SU-DHL-6 (cell line): ENCODE measurements at regions not wholly inside any gene's neighbourhood (a gene's known extent, or its start where the extent isn't known, plus 50 kb on each side); places are given as distances from the start of the nearest gene placed in this dataset.

Experiments
- H2AFZ ChIP-seq: fragments of 200-600 bp; sonication (generic); 2 replicates; pipeline ENCODE4 v1.6.1; 2014; ENCODE audit warnings: low read depth, mild to moderate bottlenecking, moderate library complexity, mixed read lengths, antibody characterized with exemption, low read length; ENCODE audit not compliant: severe bottlenecking
- H3F3A ChIP-seq: fragments of 200-600 bp; shearing (Covaris generic); 2 replicates; pipeline ENCODE4 v1.6.0; 2016; ENCODE audit warnings: antibody characterized with exemption, mild to moderate bottlenecking; ENCODE audit not compliant: insufficient read depth
- H3K27ac ChIP-seq: fragments of 200-600 bp; sonication (generic); 2 replicates; pipeline ENCODE4 v1.5.1; 2016; ENCODE audit warnings: low read depth, mild to moderate bottlenecking, low read length, moderate library complexity, mixed read lengths
- H3K27me3 ChIP-seq: fragments of 200-600 bp; sonication (generic), shearing (Covaris generic); 2 replicates; pipeline ENCODE4 v1.6.0; 2014; ENCODE audit warnings: mild to moderate bottlenecking, low read length
- H3K36me3 ChIP-seq: fragments of 200-600 bp; sonication (generic); 2 replicates; pipeline ENCODE4 v1.6.1; 2014; ENCODE audit warnings: mild to moderate bottlenecking, low read length, mixed read lengths
- H3K4me2 ChIP-seq: fragments of 300-600, 200-600 bp; shearing (Covaris generic), sonication (generic); 2 replicates; pipeline ENCODE4 v1.6.0; 2014; ENCODE audit warnings: low read length, low read depth, mild to moderate bottlenecking; ENCODE audit not compliant: poor library complexity, severe bottlenecking
- H3K4me3 ChIP-seq: fragments of 200-600 bp; sonication (generic); 2 replicates; pipeline ENCODE4 v1.5.1; 2014; ENCODE audit warnings: antibody characterized with exemption, low read length, mild to moderate bottlenecking, mixed read lengths; ENCODE audit not compliant: insufficient read depth, poor library complexity, severe bottlenecking
- H3K79me2 ChIP-seq: fragments of 200-600 bp; sonication (generic); 2 replicates; pipeline ENCODE4 v1.6.1; 2014; ENCODE audit warnings: mild to moderate bottlenecking, low read length, moderate library complexity; ENCODE audit not compliant: insufficient read depth
- H3K9ac ChIP-seq: fragments of 200-600 bp; sonication (generic); 2 replicates; pipeline ENCODE4 v1.7.0; 2014; ENCODE audit warnings: mild to moderate bottlenecking, low read length
- H3K9me2 ChIP-seq: fragments of 200-600 bp; sonication (generic); replicated peaks from 2 replicates; pipeline ENCODE4 v1.6.1; 2014; ENCODE audit warnings: low read length; ENCODE audit not compliant: insufficient read depth
- H3K9me3 ChIP-seq: fragments of 200-600 bp; sonication (generic); 2 replicates; pipeline ENCODE4 v1.6.1; 2014; ENCODE audit warnings: low read length, mixed read lengths; ENCODE audit not compliant: insufficient read depth
- H4K20me1 ChIP-seq: fragments of 200-600 bp; sonication (generic); 2 replicates; pipeline ENCODE4 v1.6.1; 2014; ENCODE audit warnings: low read depth, mild to moderate bottlenecking, antibody characterized with exemption, low read length, moderate library complexity, mixed read lengths
- CTCF ChIP-seq: fragments of 200-600 bp; sonication (generic); IDR thresholded peaks from one replicate; pipeline ENCODE4 v1.5.1; 2017; ENCODE audit warnings: antibody characterized with exemption, mild to moderate bottlenecking, low read length, moderate library complexity; ENCODE audit not compliant: insufficient read depth, poor library complexity, severe bottlenecking
- EZH2phosphoT487 ChIP-seq: fragments of 200-600 bp; sonication (generic), shearing (Covaris generic); conservative IDR thresholded peaks from 2 replicates; pipeline ENCODE4 v1.6.1; 2018; ENCODE audit warnings: mild to moderate bottlenecking, antibody characterized with exemption, low read length, moderate library complexity, mixed read lengths

- Histone ChIP-seq H3K4me2 (no peak overlapping the region), H3K27ac (no peak overlapping the region), H3K36me3 (no peaks in the 10 kb centered on the region), H3K4me3 (no peak overlapping the region), H3F3A (no peaks in the 10 kb centered on the region), H3K9ac (no peak overlapping the region), H4K20me1 (no peaks in the 10 kb centered on the region), H3K9me3 (no peaks in the 10 kb centered on the region), H3K79me2 (no peaks in the 10 kb centered on the region), H3K9me2 (no peaks in the 10 kb centered on the region), H3K27me3 (no peaks in the 10 kb centered on the region), H2AFZ (no peak overlapping the region)
- no peak for TF ChIP-seq CTCF
- no peak for TF ChIP-seq EZH2phosphoT487
Measured at GRCh38 chr2:78973630-78974029, 51.9 kb upstream of the REG3G start.
